Common myeloid progenitor, CD34-positive (primary cell): ENCODE measurements at regions not wholly inside any gene's neighbourhood (a gene's known extent, or its start where the extent isn't known, plus 50 kb on each side); places are given as distances from the start of the nearest gene placed in this dataset.
"Not testable (repeated sequence)": the region's sequence is repeated elsewhere in the genome, so short reads cannot be mapped to it uniquely, and the experiment has no call there.

ENCODE experiments used
- CTCF ChIA-PET: fragments of 350-600 bp; sonication (Branson Sonifier 250); formaldehyde crosslinking; loops from one replicate; lab custom pipeline; 2021; ENCODE audit warnings: antibody characterized with exemption; lab: Charles Lee
- POLR2A ChIA-PET: fragments of 350-600 bp; sonication (Branson Sonifier 250); formaldehyde crosslinking; loops from one replicate; lab custom pipeline; 2021; ENCODE audit warnings: antibody characterized with exemption; lab: Charles Lee
- DNase-seq, 3 donors: peaks; one replicate each; pipeline versions ENCODE4 v3.0.0 to v3.0.0-alpha.2; 2013
- H3K27ac ChIP-seq, 2 experiments: 1 replicate in 1 of 2; 2 replicates in 1 of 2; pipeline ENCODE4 v1.7.0; 2013; ENCODE audit warnings: inconsistent platforms in 2 of 2, low read length in 2 of 2, mild to moderate bottlenecking in 2 of 2, low read depth in 1 of 2, moderate library complexity in 1 of 2; ENCODE audit not compliant: severe bottlenecking in 2 of 2, insufficient read depth in 1 of 2, poor library complexity in 1 of 2
- H3K27me3 ChIP-seq, 5 experiments: replicated peaks in 2 of 5; 1 replicate in 3 of 5; 2 replicates in 2 of 5; pipeline versions ENCODE4 v1.6.1 to v1.7.0; 2013; ENCODE audit warnings: low read length in 4 of 5, mild to moderate bottlenecking in 2 of 5, moderate library complexity in 2 of 5, inconsistent platforms in 1 of 5; ENCODE audit not compliant: insufficient read depth in 5 of 5, control insufficient read depth in 4 of 5
- H3K36me3 ChIP-seq, 4 experiments: 1 replicate in 2 of 4; 2 replicates in 2 of 4; pipeline versions ENCODE4 v1.6.1 to v1.7.0; 2013; ENCODE audit warnings: low read length in 3 of 4, control low read depth in 1 of 4, mild to moderate bottlenecking in 1 of 4; ENCODE audit not compliant: control insufficient read depth in 4 of 4, insufficient read depth in 4 of 4
- H3K4me1 ChIP-seq, 4 experiments: 1 replicate in 3 of 4; 2 replicates in 1 of 4; pipeline versions ENCODE4 v1.6.1 to v1.7.1; 2013; ENCODE audit warnings: low read length in 3 of 4, mild to moderate bottlenecking in 3 of 4, control low read depth in 1 of 4, inconsistent platforms in 1 of 4, moderate library complexity in 1 of 4; ENCODE audit not compliant: control insufficient read depth in 4 of 4, insufficient read depth in 4 of 4; ENCODE audit errors: control extremely low read depth in 1 of 4
- H3K4me3 ChIP-seq, 7 experiments: 1 replicate in 4 of 7; 2 replicates in 3 of 7; pipeline versions ENCODE4 v1.5.1 to v1.7.0; 2013; ENCODE audit warnings: mild to moderate bottlenecking in 7 of 7, low read length in 6 of 7, moderate library complexity in 6 of 7, inconsistent platforms in 2 of 7, low read depth in 2 of 7, control low read depth in 1 of 7; ENCODE audit not compliant: insufficient read depth in 4 of 7, control insufficient read depth in 1 of 7; ENCODE audit errors: extremely low read depth in 1 of 7
- H3K9me3 ChIP-seq, 5 experiments: 1 replicate in 4 of 5; 2 replicates in 1 of 5; pipeline versions ENCODE4 v1.6.1 to v1.7.1; 2013; ENCODE audit warnings: low read length in 4 of 5, mild to moderate bottlenecking in 2 of 5, inconsistent platforms in 1 of 5, low read depth in 1 of 5, moderate library complexity in 1 of 5; ENCODE audit not compliant: control insufficient read depth in 4 of 5, insufficient read depth in 2 of 5; ENCODE audit errors: control extremely low read depth in 1 of 5
- WGBS: methylation state at CpG from one replicate; pipeline ENCODE4 v1.1.5; 2013; ENCODE audit not compliant: insufficient coverage; 5-methylcytosine and 5-hydroxymethylcytosine counted together

- no peaks in the 10 kb centered on the region for H3K4me1 ChIP-seq
- ChIA-PET POLR2A (no interaction called here), CTCF (no interaction called here)
- WGBS, result 90% methylated on average over 3 of the region's 5 CpGs
- no peaks in the 10 kb centered on the region for H3K27me3 ChIP-seq
- no peak overlapping the region for H3K27ac ChIP-seq
- DNase-seq, result no peak
- no peaks in the 10 kb centered on the region for H3K9me3 ChIP-seq
- no peaks in the 10 kb centered on the region for H3K36me3 ChIP-seq
- H3K4me3 ChIP-seq, result no peak overlapping the region
Measured at GRCh38 chr14:83184531-83184930, 1650.9 kb upstream of the SEL1L start.

GRCh38 chr14:83188311-83188710 lies 1654.7 kb upstream of the SEL1L start:
- H3K27me3 ChIP-seq, H3K9me3 ChIP-seq, DNase-seq, CTCF ChIA-PET, H3K4me3 ChIP-seq, H3K36me3 ChIP-seq, H3K4me1 ChIP-seq, H3K27ac ChIP-seq, POLR2A ChIA-PET: not testable (repeated sequence)

GRCh38 chr14:83196236-83196635 lies 1662.6 kb upstream of the SEL1L start:
- CTCF ChIA-PET, result no interaction called here
- no peak for DNase-seq
- Histone ChIP-seq H3K9me3 (no peaks in the 10 kb centered on the region), H3K4me3 (no peak overlapping the region), H3K27me3 (no peaks in the 10 kb centered on the region), H3K4me1 (no peaks in the 10 kb centered on the region), H3K27ac (no peak overlapping the region), H3K36me3 (no peaks in the 10 kb centered on the region)
- POLR2A ChIA-PET, result no interaction called here
- 60% methylated on average over 1 of the region's 1 CpG for WGBS

GRCh38 chr14:83197271-83197670 lies 1663.6 kb upstream of the SEL1L start:
- Histone ChIP-seq H3K36me3 (no peaks in the 10 kb centered on the region), H3K9me3 (no peaks in the 10 kb centered on the region), H3K4me1 (no peaks in the 10 kb centered on the region), H3K4me3 (no peak overlapping the region), H3K27me3 (no peaks in the 10 kb centered on the region), H3K27ac (no peak overlapping the region)
- CTCF ChIA-PET, result no interaction called here
- WGBS, result 100% methylated on average over 2 of the region's 3 CpGs
- POLR2A ChIA-PET, result no interaction called here
- DNase-seq, result no peak

GRCh38 chr14:83207550-83207949 lies 1673.9 kb upstream of the SEL1L start:
- CTCF ChIA-PET, result no interaction called here
- H3K9me3 ChIP-seq, result no peaks in the 10 kb centered on the region
- H3K36me3 ChIP-seq, result no peaks in the 10 kb centered on the region
- POLR2A ChIA-PET, result no interaction called here
- H3K27me3 ChIP-seq, result no peaks in the 10 kb centered on the region
- H3K4me1 ChIP-seq, result no peaks in the 10 kb centered on the region
- no peak overlapping the region for H3K27ac ChIP-seq
- WGBS, result no CpG with 5 or more reads among the region's 1 CpG
- DNase-seq, result no peak
- H3K4me3 ChIP-seq, result no peak overlapping the region

GRCh38 chr14:83208341-83208740 lies 1674.7 kb upstream of the SEL1L start:
- WGBS, result 82% methylated on average over 1 of the region's 1 CpG
- Histone ChIP-seq H3K36me3 (no peaks in the 10 kb centered on the region), H3K9me3 (no peaks in the 10 kb centered on the region), H3K4me3 (no peak overlapping the region), H3K27ac (no peak overlapping the region), H3K27me3 (no peaks in the 10 kb centered on the region), H3K4me1 (no peaks in the 10 kb centered on the region)
- peak in 1 of 3 donors; percentile 2 for DNase-seq
- ChIA-PET POLR2A (no interaction called here), CTCF (no interaction called here)

GRCh38 chr14:83217492-83217891 lies 1683.8 kb upstream of the SEL1L start:
- Histone ChIP-seq H3K9me3 (no peaks in the 10 kb centered on the region), H3K4me1 (no peaks in the 10 kb centered on the region), H3K36me3 (no peaks in the 10 kb centered on the region), H3K27me3 (no peaks in the 10 kb centered on the region), H3K4me3 (no peak overlapping the region), H3K27ac (no peak overlapping the region)
- POLR2A ChIA-PET, result no interaction called here
- CTCF ChIA-PET, result no interaction called here
- no peak for DNase-seq
